ENCODE measurements at regions not wholly inside any gene's neighbourhood (a gene's known extent, or its start where the extent isn't known, plus 50 kb on each side); places are given as distances from the start of the nearest gene placed in this dataset.
"Not testable (repeated sequence)": the region's sequence is repeated elsewhere in the genome, so short reads cannot be mapped to it uniquely, and the experiment has no call there.

DNA sequence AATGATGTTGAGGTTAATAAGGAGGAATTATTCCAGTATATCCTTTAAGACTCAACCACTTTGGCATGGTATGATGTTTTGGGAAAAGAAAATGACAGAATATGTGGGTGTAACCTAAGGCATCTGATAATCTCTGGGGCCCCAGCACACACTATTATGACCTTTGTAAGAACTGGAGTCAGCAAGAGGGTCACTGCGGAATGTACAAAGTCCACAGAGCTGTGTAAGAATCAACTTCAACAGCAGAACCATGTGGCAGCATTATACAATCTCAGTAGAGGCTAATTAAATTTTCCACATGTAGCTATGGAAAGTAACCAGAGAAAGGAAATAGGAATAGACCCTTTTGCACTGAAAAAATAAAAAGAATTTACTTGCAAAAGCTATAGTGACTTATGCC is 445.1 kb upstream of the UBE2E3 start:
- in situ Hi-C loops (cut with MboI; ENCODE audit: low sequenced_read_pairs, unreplicated experiment) = no loop called here
- TF ChIP-seq, protein P1, sequence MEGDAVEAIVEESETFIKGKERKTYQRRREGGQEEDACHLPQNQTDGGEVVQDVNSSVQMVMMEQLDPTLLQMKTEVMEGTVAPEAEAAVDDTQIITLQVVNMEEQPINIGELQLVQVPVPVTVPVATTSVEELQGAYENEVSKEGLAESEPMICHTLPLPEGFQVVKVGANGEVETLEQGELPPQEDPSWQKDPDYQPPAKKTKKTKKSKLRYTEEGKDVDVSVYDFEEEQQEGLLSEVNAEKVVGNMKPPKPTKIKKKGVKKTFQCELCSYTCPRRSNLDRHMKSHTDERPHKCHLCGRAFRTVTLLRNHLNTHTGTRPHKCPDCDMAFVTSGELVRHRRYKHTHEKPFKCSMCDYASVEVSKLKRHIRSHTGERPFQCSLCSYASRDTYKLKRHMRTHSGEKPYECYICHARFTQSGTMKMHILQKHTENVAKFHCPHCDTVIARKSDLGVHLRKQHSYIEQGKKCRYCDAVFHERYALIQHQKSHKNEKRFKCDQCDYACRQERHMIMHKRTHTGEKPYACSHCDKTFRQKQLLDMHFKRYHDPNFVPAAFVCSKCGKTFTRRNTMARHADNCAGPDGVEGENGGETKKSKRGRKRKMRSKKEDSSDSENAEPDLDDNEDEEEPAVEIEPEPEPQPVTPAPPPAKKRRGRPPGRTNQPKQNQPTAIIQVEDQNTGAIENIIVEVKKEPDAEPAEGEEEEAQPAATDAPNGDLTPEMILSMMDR (IDR thresholded peaks at IDR 0.05; ENCODE audit: borderline replicate concordance, control extremely low read depth, extremely low read depth, insufficient read depth, missing control alignments) = no peak
- no peak for DNase-seq (ENCODE audit: low spot score)

DNA sequence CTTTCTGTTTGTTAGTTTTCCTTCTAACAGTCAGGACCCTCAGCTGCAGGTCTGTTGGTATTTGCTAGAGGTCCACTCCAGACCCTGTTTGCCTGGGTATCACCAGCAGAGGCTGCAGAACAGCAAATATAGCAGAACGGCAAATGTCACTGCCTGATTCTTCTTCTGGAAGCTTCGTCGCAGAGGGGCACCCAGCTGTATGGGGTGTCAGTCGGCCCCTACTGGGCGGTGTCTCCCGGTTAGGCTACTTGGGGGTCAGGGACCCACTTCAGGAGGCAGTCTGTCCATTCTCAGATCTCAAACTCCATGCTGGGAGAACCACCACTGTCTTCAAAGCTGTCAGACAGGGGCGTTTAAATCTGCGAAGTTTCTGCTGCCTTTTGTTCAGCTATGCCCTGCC is 448.6 kb upstream of the UBE2E3 start:
- DNase-seq (ENCODE audit: low spot score); in situ Hi-C loops (cut with MboI; ENCODE audit: low sequenced_read_pairs, unreplicated experiment): not testable (repeated sequence)

DNA sequence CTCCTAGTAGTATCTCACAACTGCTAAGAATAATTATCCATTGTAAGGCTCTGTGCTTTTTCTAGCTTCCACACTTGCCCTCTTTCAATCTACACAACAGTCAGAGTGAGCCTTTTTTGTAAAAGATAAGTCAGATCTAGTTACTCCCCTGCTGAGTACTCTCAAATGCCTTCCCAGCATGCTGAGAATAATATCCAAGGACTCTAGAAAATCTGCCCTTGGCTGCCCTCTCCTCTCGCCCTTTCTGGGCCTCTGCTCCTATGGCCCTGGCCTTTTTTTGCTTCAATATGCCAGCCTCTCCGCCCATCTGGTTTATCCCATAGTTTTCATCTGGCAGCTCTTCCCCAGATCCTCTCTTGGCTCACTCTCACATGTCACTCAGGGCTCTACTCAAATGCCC is 455.9 kb upstream of the UBE2E3 start:
- DNase-seq (ENCODE audit: low spot score) = no peak
- in situ Hi-C loops (cut with MboI; ENCODE audit: low sequenced_read_pairs, unreplicated experiment) = no loop called here
- TF ChIP-seq, protein P1 (IDR thresholded peaks at IDR 0.05; ENCODE audit: borderline replicate concordance, control extremely low read depth, extremely low read depth, insufficient read depth, missing control alignments) = no peak

DNA sequence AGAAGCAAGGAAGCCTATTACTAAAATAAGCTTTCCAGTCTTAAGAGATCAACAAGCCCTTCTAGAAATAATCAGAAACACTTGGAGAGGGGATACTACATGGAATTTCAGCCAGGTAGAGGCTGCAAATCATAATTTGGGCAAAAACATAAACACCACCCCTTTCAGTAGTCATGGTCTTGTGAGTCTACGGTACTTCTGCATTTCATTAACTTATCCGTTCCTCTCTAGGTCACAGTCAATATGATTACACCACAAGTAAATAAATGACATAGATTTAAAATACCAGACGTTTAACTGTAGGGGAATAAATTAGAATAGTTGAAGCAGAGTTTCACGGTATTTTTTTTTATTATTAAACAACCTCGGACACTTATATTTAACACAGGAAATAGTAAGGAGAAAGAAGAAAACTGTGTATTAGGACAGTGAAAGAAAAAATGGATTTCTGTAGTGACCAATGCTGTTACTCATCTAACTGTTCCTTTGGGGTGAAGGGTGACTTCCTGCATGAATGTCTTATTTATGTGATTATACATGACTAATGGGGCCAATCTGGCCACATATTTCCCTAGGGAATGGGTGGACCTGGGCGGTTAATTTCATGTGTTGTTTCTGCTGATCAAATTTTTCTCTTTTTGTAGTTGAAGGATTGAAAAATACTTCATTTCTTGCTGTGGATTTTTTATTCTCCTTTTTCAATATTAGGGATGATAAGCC is 456.6 kb upstream of the UBE2E3 start:
- no peak for DNase-seq (ENCODE audit: low spot score)

DNA sequence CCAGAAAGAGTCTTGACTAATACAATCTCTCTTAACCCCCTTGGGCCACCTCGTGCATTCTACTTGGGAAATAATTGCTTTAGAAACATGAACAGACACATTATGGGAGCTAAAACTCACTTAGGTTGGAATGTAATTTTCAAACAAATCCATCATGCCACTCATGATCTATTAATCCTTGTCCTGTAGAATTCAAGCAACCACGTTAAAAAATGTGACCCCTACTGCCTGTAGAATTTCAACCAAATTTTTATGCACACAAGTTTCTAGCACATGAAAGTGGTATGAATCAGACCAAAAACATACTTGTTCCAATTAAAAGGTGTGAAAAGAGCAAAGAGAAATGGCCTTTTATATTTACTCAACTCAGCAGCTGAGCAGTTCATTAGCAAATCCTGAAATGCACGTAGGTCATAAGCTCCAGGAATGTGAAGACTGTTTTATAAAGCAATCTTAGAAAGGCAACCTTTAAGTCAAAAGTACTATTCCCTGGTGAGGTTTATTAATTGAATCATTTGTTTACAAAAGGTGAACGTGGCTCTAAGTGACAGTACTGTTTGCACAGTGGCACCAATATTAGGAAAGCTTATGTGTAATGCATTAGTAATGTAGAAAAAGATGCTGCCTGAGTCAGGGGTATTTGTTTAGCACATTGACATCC is 459.4 kb upstream of the UBE2E3 start:
- TF ChIP-seq, protein P1 (IDR thresholded peaks at IDR 0.05; ENCODE audit: borderline replicate concordance, control extremely low read depth, extremely low read depth, insufficient read depth, missing control alignments) = no peak
- no peak for DNase-seq (ENCODE audit: low spot score)
- in situ Hi-C loops (cut with MboI; ENCODE audit: low sequenced_read_pairs, unreplicated experiment) = no loop called here

More for the DNA sequence above, 456.6 kb upstream of the UBE2E3 start:
- in situ Hi-C loops (cut with MboI; ENCODE audit: low sequenced_read_pairs, unreplicated experiment) = no loop called here
- TF ChIP-seq, protein P1 (IDR thresholded peaks at IDR 0.05; ENCODE audit: borderline replicate concordance, control extremely low read depth, extremely low read depth, insufficient read depth, missing control alignments) = no peak

DNA sequence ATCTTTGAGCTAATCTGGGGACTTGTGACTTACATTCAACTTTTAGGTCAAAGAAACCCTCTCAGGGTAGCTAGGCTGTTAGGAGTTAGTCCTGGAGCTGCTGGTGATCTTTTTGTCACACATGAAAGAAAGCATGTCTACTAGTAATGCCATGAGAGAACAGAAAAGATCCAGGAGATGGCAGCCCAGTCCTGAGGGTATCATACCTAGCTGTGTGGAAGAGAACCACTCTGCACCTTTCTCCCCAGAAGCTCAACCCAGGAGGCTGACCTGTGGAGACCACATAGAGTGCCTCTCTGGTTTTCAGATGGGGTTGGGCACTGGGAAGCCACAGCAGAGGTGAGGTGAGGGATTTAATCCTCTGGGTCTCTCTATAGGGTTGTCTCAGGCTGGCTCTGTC is 460.2 kb upstream of the UBE2E3 start:
- TF ChIP-seq, protein P1 (IDR thresholded peaks at IDR 0.05; ENCODE audit: borderline replicate concordance, control extremely low read depth, extremely low read depth, insufficient read depth, missing control alignments) = no peak
- no peak for DNase-seq (ENCODE audit: low spot score)
- in situ Hi-C loops (cut with MboI; ENCODE audit: low sequenced_read_pairs, unreplicated experiment) = no loop called here

DNA sequence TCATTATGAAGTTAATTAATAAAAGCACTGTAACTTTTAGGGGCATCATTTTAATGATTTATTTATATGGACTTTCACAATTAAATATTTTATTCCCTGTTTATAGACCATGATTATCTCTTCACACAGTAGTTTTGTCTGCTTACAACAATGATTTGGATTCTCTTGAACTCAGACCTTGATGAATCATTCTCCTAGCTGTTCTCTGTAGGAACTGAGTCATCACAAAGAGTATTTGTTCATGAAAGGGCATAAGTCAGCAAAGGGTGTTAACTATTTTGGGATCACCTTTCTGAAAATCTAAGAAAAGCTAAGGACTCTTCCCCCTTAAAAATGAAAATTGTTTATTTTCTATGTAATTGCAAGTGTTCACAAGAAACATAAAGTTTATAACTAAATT is 461.1 kb upstream of the UBE2E3 start:
- TF ChIP-seq, protein P1 (IDR thresholded peaks at IDR 0.05; ENCODE audit: borderline replicate concordance, control extremely low read depth, extremely low read depth, insufficient read depth, missing control alignments) = no peak
- no peak for DNase-seq (ENCODE audit: low spot score)
- in situ Hi-C loops (cut with MboI; ENCODE audit: low sequenced_read_pairs, unreplicated experiment) = no loop called here

Data from GM13976 (cell line).